ENCODE measurements at regions not wholly inside any gene's neighbourhood (a gene's known extent, or its start where the extent isn't known, plus 50 kb on each side); places are given as distances from the start of the nearest gene placed in this dataset.

DNA sequence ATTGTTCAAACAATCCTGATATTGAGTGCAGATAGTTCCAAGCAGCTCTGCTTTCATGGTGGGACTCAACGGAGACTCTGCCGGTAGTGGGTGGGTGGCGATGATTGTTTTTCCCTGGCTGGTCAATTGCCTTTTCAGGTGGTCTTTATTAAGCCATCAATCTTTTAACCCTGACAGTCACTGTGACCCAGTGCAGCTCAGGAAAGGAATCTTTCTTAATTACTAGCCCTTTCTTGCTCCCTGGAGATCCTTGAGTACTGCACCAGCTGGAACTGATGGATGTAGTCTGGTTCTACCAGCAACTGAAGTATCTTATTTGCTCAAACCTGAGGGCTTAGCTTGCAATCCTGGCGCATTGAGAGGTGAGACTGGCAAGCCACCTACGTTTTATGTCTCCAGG, 196.4 kb downstream of the PLPP3 start:
- H3K9me2 ChIP-seq (ENCODE audit: insufficient read depth, low read length), result no peaks in the 10 kb centered on the region; the same call in 1 of the 2 replicates
- H3K4me1 ChIP-seq (ENCODE audit: insufficient read depth, low read length, poor library complexity, severe bottlenecking), result no peaks in the 10 kb centered on the region
- H3K27ac ChIP-seq (ENCODE audit: low read depth, low read length, poor library complexity, severe bottlenecking), result no peak overlapping the region
- no peaks in the 10 kb centered on the region for H4K20me1 ChIP-seq (ENCODE audit: insufficient read depth, low read length)
- POLR2A ChIA-PET, result no interaction called here
- no peak overlapping the region for H3K4me3 ChIP-seq (ENCODE audit: low read depth, low read length, poor library complexity, severe bottlenecking)
- H3K4me2 ChIP-seq (ENCODE audit: low read length), result no peak overlapping the region
- intact Hi-C loops (cut with micrococcal nuclease; ENCODE audit: unreplicated experiment), result no loop called here
- H3K79me2 ChIP-seq (ENCODE audit: insufficient read depth, low read depth, low read length), result no peaks in the 10 kb centered on the region
- no peaks in the 10 kb centered on the region for H3K9me3 ChIP-seq (ENCODE audit: low read length)
- no peak overlapping the region for H2AFZ ChIP-seq (ENCODE audit: low read length)
- BruUV-seq (replicated peaks), result no TSS peak
- DNase-seq (ENCODE audit: low spot score), result no peak
- H3K36me3 ChIP-seq (ENCODE audit: insufficient read depth, low read length), result no peaks in the 10 kb centered on the region
- CTCF ChIA-PET (ENCODE audit: unreplicated experiment), result no interaction called here
- TF ChIP-seq, protein P1, sequence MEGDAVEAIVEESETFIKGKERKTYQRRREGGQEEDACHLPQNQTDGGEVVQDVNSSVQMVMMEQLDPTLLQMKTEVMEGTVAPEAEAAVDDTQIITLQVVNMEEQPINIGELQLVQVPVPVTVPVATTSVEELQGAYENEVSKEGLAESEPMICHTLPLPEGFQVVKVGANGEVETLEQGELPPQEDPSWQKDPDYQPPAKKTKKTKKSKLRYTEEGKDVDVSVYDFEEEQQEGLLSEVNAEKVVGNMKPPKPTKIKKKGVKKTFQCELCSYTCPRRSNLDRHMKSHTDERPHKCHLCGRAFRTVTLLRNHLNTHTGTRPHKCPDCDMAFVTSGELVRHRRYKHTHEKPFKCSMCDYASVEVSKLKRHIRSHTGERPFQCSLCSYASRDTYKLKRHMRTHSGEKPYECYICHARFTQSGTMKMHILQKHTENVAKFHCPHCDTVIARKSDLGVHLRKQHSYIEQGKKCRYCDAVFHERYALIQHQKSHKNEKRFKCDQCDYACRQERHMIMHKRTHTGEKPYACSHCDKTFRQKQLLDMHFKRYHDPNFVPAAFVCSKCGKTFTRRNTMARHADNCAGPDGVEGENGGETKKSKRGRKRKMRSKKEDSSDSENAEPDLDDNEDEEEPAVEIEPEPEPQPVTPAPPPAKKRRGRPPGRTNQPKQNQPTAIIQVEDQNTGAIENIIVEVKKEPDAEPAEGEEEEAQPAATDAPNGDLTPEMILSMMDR (conservative IDR thresholded peaks at IDR 0.05; ENCODE audit: low read length), result no peak
- TF ChIP-seq EZH2phosphoT487 (IDR thresholded peaks at IDR 0.05; ENCODE audit: borderline replicate concordance, low read depth, low read length), result no peak

DNA sequence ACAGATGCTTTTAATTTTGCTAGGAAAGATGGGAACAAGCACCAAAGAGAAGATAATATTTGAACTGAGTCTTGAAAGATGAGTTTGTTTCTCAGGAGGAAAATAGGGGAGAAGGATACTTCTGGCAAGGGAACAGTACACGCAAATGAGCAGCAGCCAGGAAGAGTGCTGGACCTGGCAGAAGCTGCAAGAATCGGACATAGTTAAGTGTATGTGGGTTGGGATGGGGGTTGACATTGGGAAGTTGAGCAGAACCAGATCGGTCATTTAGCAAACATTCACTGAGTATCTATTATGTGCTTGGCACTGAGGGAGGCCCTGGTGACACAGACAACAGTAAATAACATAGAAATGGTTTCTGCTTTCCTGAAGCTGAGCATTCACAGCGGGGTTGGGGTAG, 198.8 kb downstream of the PLPP3 start:
- Histone ChIP-seq H3K9me2 (ENCODE audit: insufficient read depth, low read length) (no peaks in the 10 kb centered on the region; the same call in 1 of the 2 replicates), H3K9me3 (ENCODE audit: low read length) (no peaks in the 10 kb centered on the region), H4K20me1 (ENCODE audit: insufficient read depth, low read length) (no peaks in the 10 kb centered on the region), H3K27ac (ENCODE audit: low read depth, low read length, poor library complexity, severe bottlenecking) (no peak overlapping the region), H3K36me3 (ENCODE audit: insufficient read depth, low read length) (no peaks in the 10 kb centered on the region), H3K4me2 (ENCODE audit: low read length) (no peak overlapping the region), H3K4me3 (ENCODE audit: low read depth, low read length, poor library complexity, severe bottlenecking) (no peak overlapping the region), H3K79me2 (ENCODE audit: insufficient read depth, low read depth, low read length) (no peaks in the 10 kb centered on the region), H3K4me1 (ENCODE audit: insufficient read depth, low read length, poor library complexity, severe bottlenecking) (no peaks in the 10 kb centered on the region), H2AFZ (ENCODE audit: low read length) (no peak overlapping the region)
- intact Hi-C loops (cut with micrococcal nuclease; ENCODE audit: unreplicated experiment), result no loop called here
- no TSS peak for BruUV-seq (replicated peaks)
- ChIA-PET CTCF (ENCODE audit: unreplicated experiment) (no interaction called here), POLR2A (interaction anchor here (1.7 kb wide), 1 partner anchor 8 kb away, joined by 3 read pairs; no protein-coding TSS in a partner anchor)
- no peak for DNase-seq (ENCODE audit: low spot score)
- TF ChIP-seq, protein P1 (conservative IDR thresholded peaks at IDR 0.05; ENCODE audit: low read length), result no peak
- no peak for TF ChIP-seq EZH2phosphoT487 (IDR thresholded peaks at IDR 0.05; ENCODE audit: borderline replicate concordance, low read depth, low read length)

DNA sequence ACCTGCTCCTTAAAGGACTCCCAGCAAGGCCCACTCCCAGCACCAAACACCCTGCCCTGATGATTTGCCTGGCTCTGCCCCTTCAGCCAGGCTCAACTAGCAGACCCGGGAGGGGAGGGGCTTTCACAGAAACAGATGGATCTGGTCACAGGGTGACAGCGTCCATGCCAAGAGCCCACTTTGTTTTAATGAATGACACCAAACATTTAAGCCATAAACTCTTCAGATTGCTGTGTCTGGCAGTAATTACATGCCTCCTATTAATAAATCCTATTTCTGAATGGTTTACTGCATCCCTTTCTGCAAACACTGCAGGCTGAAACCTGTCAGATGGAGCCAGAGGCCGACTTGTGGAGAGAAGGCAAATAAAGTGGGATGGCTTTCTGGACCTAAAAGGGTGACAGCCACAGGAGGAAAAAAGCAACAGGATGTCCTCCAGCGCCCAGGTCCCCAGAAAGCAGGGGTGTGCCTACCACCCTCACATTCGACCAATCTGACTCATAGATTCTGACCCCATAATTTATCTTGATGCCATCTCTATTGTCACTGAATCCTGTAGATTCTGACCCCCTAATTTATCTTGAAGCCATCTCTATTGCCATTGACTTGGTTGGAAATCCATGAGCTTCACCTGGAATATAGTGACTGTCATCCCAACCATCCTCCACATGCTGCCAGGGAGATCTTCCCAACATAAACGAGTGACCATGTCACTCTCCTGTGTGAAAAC, 200.9 kb downstream of the PLPP3 start:
- H3K4me2 ChIP-seq (ENCODE audit: low read length), result no peak overlapping the region
- H3K27ac ChIP-seq (ENCODE audit: low read depth, low read length, poor library complexity, severe bottlenecking), result no peak overlapping the region
- no peaks in the 10 kb centered on the region for H3K9me2 ChIP-seq (ENCODE audit: insufficient read depth, low read length)
- no peaks in the 10 kb centered on the region for H3K79me2 ChIP-seq (ENCODE audit: insufficient read depth, low read depth, low read length)
- no peaks in the 10 kb centered on the region for H4K20me1 ChIP-seq (ENCODE audit: insufficient read depth, low read length)
- H3K4me1 ChIP-seq (ENCODE audit: insufficient read depth, low read length, poor library complexity, severe bottlenecking), result no peaks in the 10 kb centered on the region
- H3K9me3 ChIP-seq (ENCODE audit: low read length), result no peaks in the 10 kb centered on the region
- intact Hi-C loops (cut with micrococcal nuclease; ENCODE audit: unreplicated experiment), result no loop called here
- no peak overlapping the region for H3K4me3 ChIP-seq (ENCODE audit: low read depth, low read length, poor library complexity, severe bottlenecking)
- TF ChIP-seq EZH2phosphoT487 (IDR thresholded peaks at IDR 0.05; ENCODE audit: borderline replicate concordance, low read depth, low read length), result no peak
- TF ChIP-seq, protein P1 (conservative IDR thresholded peaks at IDR 0.05; ENCODE audit: low read length), result no peak
- POLR2A ChIA-PET, result no interaction called here
- DNase-seq (ENCODE audit: low spot score), result no peak
- CTCF ChIA-PET (ENCODE audit: unreplicated experiment), result no interaction called here
- H3K36me3 ChIP-seq (ENCODE audit: insufficient read depth, low read length), result no peaks in the 10 kb centered on the region
- no peak overlapping the region for H2AFZ ChIP-seq (ENCODE audit: low read length)
- BruUV-seq (replicated peaks), result no TSS peak
